ENCODE measurements at regions not wholly inside any gene's neighbourhood (a gene's known extent, or its start where the extent isn't known, plus 50 kb on each side); places are given as distances from the start of the nearest gene placed in this dataset.

DNA sequence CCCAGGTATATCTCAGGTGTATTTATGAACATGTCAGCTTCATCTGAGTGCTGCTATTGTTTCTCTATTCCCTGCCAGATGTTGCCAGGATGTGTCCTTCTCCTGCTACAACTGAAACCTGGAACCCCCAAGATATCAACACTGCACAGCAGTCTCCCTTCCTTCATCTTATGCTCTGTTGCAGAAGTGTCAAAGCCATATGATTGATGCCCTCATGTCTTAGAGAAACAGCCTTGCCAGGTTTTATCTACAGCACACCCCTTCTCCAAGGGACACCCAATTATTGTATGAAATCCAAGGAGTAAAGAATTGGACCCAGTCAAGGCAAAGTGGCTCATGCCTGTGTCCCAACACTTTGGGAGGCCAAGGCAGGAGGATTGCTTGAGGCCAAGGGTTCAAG lies 60.5 kb upstream of the GHITM start:
- H3K4me1 ChIP-seq: peaks cover 0 to 2% (median 0%) of the 10 kb centered on the region in 4 donors
- no peak for DNase-seq
- no peaks in the 10 kb centered on the region for H3K9me3 ChIP-seq
- no peaks in the 10 kb centered on the region for H3K27me3 ChIP-seq
- TF ChIP-seq POLR2AphosphoS5 (IDR thresholded peaks at IDR 0.05): no peak
- H3K4me3 ChIP-seq: no peak overlapping the region
- no peaks in the 10 kb centered on the region for H3K36me3 ChIP-seq
- H3K27ac ChIP-seq: no peak overlapping the region
- intact Hi-C loops (cut with DNase I; ENCODE audit: low total_unique reads): no loop called here

DNA sequence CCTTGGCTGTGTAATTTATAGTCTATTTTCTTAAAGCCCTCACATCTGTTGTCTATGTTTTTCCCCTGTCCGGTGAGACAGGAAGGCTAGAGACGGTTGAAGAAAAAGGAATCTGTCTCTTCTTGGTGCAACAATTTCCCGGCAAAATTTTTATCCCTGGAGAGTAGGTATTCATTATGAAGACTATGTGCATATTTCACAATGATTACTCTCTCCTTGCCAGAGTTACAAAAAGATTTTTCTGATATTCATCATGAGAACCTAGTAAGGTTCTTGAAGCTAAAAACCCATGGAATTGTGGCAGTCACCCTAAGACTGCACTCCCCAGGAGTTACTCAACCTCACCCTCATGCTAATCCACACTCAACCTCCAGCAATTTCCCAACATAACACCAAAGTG lies 55.0 kb upstream of the GHITM start:
- no peak overlapping the region for H3K4me3 ChIP-seq
- intact Hi-C loops (cut with DNase I; ENCODE audit: low total_unique reads): no loop called here
- no peak for DNase-seq
- H3K27ac ChIP-seq: no peak overlapping the region
- TF ChIP-seq EP300 (IDR thresholded peaks at IDR 0.05): no peak
- TF ChIP-seq POLR2AphosphoS5 (IDR thresholded peaks at IDR 0.05): no peak
- TF ChIP-seq, protein P1, sequence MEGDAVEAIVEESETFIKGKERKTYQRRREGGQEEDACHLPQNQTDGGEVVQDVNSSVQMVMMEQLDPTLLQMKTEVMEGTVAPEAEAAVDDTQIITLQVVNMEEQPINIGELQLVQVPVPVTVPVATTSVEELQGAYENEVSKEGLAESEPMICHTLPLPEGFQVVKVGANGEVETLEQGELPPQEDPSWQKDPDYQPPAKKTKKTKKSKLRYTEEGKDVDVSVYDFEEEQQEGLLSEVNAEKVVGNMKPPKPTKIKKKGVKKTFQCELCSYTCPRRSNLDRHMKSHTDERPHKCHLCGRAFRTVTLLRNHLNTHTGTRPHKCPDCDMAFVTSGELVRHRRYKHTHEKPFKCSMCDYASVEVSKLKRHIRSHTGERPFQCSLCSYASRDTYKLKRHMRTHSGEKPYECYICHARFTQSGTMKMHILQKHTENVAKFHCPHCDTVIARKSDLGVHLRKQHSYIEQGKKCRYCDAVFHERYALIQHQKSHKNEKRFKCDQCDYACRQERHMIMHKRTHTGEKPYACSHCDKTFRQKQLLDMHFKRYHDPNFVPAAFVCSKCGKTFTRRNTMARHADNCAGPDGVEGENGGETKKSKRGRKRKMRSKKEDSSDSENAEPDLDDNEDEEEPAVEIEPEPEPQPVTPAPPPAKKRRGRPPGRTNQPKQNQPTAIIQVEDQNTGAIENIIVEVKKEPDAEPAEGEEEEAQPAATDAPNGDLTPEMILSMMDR (IDR thresholded peaks at IDR 0.05): no peak
- TF ChIP-seq POLR2A (IDR thresholded peaks at IDR 0.05): no peak
- no peaks in the 10 kb centered on the region for H3K36me3 ChIP-seq
- 52 to 90% (median 80%) methylated on average over 3 of the region's 3 CpGs for WGBS, 5 donors
- H3K9me3 ChIP-seq: no peaks in the 10 kb centered on the region
- H3K27me3 ChIP-seq: peaks cover 0 to 6% (median 0%) of the 10 kb centered on the region in 3 donors
- H3K4me1 ChIP-seq: no peaks in the 10 kb centered on the region

DNA sequence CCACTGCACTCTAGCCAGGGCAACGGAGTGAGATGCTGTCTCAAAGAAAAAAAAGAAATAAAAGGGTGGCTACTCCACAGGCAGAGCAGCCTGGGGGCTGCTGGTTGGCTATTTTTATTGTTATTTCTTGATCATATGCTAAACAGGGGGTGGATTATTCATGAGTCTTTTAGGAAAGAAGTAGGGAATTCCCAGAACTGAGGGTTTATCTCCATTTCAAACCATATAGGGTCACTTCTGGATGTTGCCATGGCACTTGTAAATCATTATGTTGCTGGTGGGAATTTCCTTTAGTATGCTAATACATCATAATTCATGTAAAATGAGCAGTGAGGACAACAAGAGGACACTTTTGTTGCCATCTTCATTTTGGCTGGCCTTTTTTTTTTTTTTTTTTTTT lies 52.1 kb upstream of the GHITM start:
- Histone ChIP-seq H3K4me3 (no peak overlapping the region), H3K9me3 (no peaks in the 10 kb centered on the region), H3K27ac (no peak overlapping the region), H3K27me3 (peaks cover 0 to 6% (median 0%) of the 10 kb centered on the region in 3 donors), H3K4me1 (no peaks in the 10 kb centered on the region), H3K36me3 (no peaks in the 10 kb centered on the region)
- 59 to 95% (median 89%) methylated on average over 1 of the region's 1 CpG for WGBS, 5 donors
- no peak for DNase-seq
- TF ChIP-seq, protein P1 (IDR thresholded peaks at IDR 0.05): no peak
- TF ChIP-seq POLR2AphosphoS5 (IDR thresholded peaks at IDR 0.05) (no peak), POLR2A (IDR thresholded peaks at IDR 0.05) (no peak), EP300 (IDR thresholded peaks at IDR 0.05) (no peak)
- intact Hi-C loops (cut with DNase I; ENCODE audit: low total_unique reads): no loop called here

DNA sequence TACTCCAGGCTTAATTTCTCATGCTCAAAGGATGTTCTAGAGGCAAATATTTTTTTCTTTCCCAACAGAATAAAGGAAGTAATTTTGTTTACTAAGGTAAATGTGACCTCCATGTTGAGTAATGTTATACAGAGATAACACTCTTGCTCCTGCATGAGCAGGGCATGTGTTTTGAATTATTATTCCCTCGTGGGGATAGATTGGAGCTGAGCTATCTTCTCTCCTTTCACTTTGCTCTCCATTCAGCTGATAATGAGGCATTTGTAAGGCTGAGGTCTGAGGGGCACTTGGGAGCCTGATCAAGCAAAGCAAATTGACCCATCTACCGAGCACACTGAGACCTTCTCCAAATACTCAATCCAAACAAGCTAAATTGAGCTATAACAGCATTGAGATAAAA lies 50.7 kb upstream of the GHITM start:
- H3K27me3 ChIP-seq: peaks cover 0 to 6% (median 0%) of the 10 kb centered on the region in 3 donors
- H3K4me3 ChIP-seq: no peak overlapping the region
- TF ChIP-seq POLR2A (IDR thresholded peaks at IDR 0.05) (no peak), EP300 (IDR thresholded peaks at IDR 0.05) (no peak), POLR2AphosphoS5 (IDR thresholded peaks at IDR 0.05) (no peak)
- TF ChIP-seq, protein P1 (IDR thresholded peaks at IDR 0.05): no peak
- peak in 1 of 2 donors; percentile 16 for DNase-seq
- no peaks in the 10 kb centered on the region for H3K9me3 ChIP-seq
- H3K36me3 ChIP-seq: no peaks in the 10 kb centered on the region
- intact Hi-C loops (cut with DNase I; ENCODE audit: low total_unique reads): no loop called here
- no peak overlapping the region for H3K27ac ChIP-seq
- 6 to 13% (median 11%) methylated on average over 2 of the region's 2 CpGs for WGBS, 5 donors
- no peaks in the 10 kb centered on the region for H3K4me1 ChIP-seq

DNA sequence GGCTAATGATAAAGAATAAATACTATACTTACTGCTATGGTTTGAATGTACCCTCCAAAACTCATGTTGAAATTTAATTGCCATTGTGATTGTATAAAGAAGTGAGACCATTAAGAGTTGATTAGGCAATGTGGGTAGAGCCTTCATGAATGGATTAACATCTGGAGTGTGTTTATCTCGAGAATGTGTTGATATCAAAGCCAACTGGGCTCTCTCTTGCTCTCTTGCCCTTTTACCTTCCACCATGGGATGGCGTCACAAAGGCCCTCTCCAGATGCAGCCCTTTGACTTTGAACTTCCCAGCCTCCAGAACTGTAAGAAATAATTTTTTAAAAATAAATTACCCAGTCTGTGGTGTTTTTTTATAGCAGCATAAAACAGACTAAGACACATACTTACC lies 50.1 kb upstream of the GHITM start:
- H3K27me3 ChIP-seq: peaks cover 0 to 6% (median 0%) of the 10 kb centered on the region in 3 donors
- TF ChIP-seq POLR2A (IDR thresholded peaks at IDR 0.05) (no peak), EP300 (IDR thresholded peaks at IDR 0.05) (no peak), POLR2AphosphoS5 (IDR thresholded peaks at IDR 0.05) (no peak)
- TF ChIP-seq, protein P1 (IDR thresholded peaks at IDR 0.05): no peak
- DNase-seq: no peak
- H3K27ac ChIP-seq: no peak overlapping the region
- H3K4me1 ChIP-seq: no peaks in the 10 kb centered on the region
- WGBS, 5 donors: 34 to 63% (median 43%) methylated on average over 2 of the region's 2 CpGs
- intact Hi-C loops (cut with DNase I; ENCODE audit: low total_unique reads): no loop called here
- no peak overlapping the region for H3K4me3 ChIP-seq
- no peaks in the 10 kb centered on the region for H3K36me3 ChIP-seq
- H3K9me3 ChIP-seq: no peaks in the 10 kb centered on the region

Small RNAs in the stretch of these regions (small RNA-seq; reads per million reads assigned to genes)
- 0 reads per million in 4 donors for gene RNU1-65P
- 0 reads per million in 4 donors for gene RNU6-129P
- gene RNU6-478P: 0 reads per million in 4 donors
